ENCODE measurements at regions not wholly inside any gene's neighbourhood (a gene's known extent, or its start where the extent isn't known, plus 50 kb on each side); places are given as distances from the start of the nearest gene placed in this dataset.

DNA sequence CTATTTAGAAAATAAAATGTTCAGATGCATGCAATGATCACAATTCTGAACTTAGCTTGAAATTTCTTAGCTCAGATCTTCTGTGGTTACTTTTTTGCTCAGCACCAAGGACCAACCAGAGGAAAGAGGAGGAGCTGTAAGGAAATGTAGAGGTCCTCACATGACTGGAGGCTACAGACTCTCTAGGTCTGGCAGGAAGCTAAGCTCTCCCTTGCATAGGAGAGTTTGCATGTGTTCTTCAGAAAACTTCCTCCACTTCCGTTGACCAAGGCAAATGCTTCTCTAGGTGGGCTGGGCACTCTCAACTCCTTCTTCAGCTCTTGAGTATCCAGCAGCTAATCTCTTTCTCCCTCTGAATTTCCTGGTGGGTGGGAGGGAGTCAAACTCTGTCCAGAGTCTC is 119.6 kb downstream of the BTC start:
- Histone ChIP-seq H3K9me3 (no peaks in the 10 kb centered on the region), H3K4me3 (no peak overlapping the region), H3K27me3 (no peaks in the 10 kb centered on the region), H3K36me3 (no peaks in the 10 kb centered on the region), H3K27ac (no peak overlapping the region), H3K4me1 (no peaks in the 10 kb centered on the region)
- TF ChIP-seq POLR2AphosphoS5 (IDR thresholded peaks at IDR 0.05; ENCODE audit: insufficient read depth in 1 of 2, low read depth in 1 of 2) (no peak), POLR2A (IDR thresholded peaks at IDR 0.05) (no peak)
- TF ChIP-seq, protein P1, sequence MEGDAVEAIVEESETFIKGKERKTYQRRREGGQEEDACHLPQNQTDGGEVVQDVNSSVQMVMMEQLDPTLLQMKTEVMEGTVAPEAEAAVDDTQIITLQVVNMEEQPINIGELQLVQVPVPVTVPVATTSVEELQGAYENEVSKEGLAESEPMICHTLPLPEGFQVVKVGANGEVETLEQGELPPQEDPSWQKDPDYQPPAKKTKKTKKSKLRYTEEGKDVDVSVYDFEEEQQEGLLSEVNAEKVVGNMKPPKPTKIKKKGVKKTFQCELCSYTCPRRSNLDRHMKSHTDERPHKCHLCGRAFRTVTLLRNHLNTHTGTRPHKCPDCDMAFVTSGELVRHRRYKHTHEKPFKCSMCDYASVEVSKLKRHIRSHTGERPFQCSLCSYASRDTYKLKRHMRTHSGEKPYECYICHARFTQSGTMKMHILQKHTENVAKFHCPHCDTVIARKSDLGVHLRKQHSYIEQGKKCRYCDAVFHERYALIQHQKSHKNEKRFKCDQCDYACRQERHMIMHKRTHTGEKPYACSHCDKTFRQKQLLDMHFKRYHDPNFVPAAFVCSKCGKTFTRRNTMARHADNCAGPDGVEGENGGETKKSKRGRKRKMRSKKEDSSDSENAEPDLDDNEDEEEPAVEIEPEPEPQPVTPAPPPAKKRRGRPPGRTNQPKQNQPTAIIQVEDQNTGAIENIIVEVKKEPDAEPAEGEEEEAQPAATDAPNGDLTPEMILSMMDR (IDR thresholded peaks at IDR 0.05), result no peak
- intact Hi-C loops (cut with DNase I), result no loop called here
- no peak for DNase-seq (ENCODE audit: extremely low spot score in 2 of 2)

DNA sequence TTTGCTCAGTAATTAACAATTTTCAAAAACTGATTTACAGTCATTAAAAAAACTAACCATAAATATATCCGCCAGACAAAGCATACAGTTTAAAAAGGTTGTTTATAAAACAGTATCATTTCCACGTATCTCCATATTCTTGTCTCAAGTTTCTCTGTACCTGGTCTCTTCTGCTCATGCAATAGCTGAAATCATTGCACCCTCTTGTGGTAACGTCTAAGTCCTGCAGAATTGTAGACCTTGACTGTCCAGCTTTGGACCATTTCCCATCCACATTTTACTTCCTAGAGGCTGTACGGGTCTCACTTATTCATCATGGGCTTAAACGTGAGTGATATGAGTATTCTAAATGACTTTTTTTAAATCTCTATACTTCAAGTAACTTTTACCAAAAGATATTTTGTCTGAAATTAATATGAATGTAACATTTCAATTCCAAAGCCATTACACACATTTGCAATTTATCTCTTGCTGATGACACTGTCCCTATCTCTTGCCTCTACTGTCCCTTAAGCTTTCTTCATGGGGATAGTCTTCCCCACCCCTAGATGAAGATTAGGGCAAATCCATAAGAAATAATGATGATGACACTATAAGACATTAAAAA is 118.5 kb downstream of the BTC start:
- intact Hi-C loops (cut with DNase I), result no loop called here
- no peak for TF ChIP-seq POLR2AphosphoS5 (IDR thresholded peaks at IDR 0.05; ENCODE audit: insufficient read depth in 1 of 2, low read depth in 1 of 2)
- TF ChIP-seq POLR2A (IDR thresholded peaks at IDR 0.05), result no peak
- TF ChIP-seq, protein P1 (IDR thresholded peaks at IDR 0.05), result peak; percentile 16 to 37 (median 26)
- H3K36me3 ChIP-seq, result no peaks in the 10 kb centered on the region

DNA sequence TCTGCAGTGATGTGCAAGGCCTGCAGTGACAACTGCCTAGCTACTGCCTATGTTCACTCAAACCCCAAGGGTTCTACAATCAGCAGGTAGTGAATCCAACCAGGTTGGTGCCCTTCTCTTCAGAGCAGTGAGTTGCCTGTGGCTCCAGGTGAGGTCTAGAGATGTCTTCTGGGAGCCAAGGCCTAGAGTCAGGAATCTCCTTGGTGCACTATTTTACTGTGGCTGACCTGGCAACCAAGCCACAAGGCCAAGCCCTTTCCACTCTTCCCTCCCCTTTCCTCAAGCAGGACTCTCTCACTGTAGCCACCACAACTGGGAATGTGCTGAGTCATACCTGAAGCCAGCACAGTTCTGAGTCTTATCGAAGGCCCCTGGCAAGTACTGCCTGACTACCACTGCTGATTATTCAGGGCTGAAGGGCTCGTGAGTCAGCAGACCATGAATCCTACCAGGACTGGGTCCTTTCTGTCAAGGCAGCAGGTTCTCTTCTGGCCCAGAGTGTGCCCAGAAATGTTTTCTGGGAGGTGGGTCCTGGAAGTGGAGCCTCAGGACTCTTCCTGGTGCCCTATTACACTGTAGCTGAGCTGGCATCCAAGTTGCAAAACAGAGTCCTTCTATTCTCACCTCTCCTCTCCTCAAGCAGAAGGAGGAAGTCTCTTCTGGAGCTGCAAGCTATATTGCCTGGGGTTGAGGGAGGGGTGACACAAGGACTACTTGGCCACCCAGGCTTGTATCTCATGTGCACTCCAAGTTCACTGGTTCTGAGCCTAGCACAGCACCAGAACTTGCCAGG is 111.6 kb downstream of the BTC start:
- Histone ChIP-seq H3K9me3 (no peaks in the 10 kb centered on the region), H3K27ac (no peak overlapping the region), H3K4me1 (no peaks in the 10 kb centered on the region), H3K27me3 (no peaks in the 10 kb centered on the region), H3K36me3 (no peaks in the 10 kb centered on the region), H3K4me3 (no peak overlapping the region)
- no peak for TF ChIP-seq POLR2A (IDR thresholded peaks at IDR 0.05)
- TF ChIP-seq, protein P1 (IDR thresholded peaks at IDR 0.05), result no peak
- TF ChIP-seq POLR2AphosphoS5 (IDR thresholded peaks at IDR 0.05; ENCODE audit: insufficient read depth in 1 of 2, low read depth in 1 of 2), result no peak
- no peak for DNase-seq (ENCODE audit: extremely low spot score in 2 of 2)
- intact Hi-C loops (cut with DNase I), result loop anchor here (10.0 kb wide), 1 partner anchor 962 kb away; no protein-coding TSS in a partner anchor

More for the DNA sequence above, 118.5 kb downstream of the BTC start:
- H3K27ac ChIP-seq, result no peak overlapping the region
- no peak for DNase-seq (ENCODE audit: extremely low spot score in 2 of 2)
- no peaks in the 10 kb centered on the region for H3K27me3 ChIP-seq
- H3K4me3 ChIP-seq, result no peak overlapping the region
- H3K4me1 ChIP-seq, result no peaks in the 10 kb centered on the region
- H3K9me3 ChIP-seq, result no peaks in the 10 kb centered on the region

DNA sequence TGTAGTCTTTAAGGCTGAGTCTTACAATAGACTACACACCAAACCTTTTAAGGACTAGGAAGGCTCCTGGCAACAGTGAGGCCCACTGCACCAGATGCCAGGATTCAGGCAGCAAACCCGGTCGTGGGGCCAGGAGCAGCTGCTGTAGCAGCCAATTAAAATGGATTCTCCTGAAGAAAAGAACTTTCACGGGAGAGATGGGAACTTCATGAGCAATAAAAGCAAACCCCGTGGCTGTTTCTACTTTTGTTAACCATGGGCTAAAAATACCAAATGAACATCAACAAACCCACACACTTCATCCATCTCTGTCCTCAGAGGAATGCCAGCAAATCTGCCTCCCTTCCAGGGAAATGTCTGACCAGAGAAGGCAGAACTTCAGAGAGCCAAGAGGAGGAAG is 101.4 kb downstream of the BTC start:
- H3K27me3 ChIP-seq, result no peaks in the 10 kb centered on the region
- no peak for DNase-seq (ENCODE audit: extremely low spot score in 2 of 2)
- no peaks in the 10 kb centered on the region for H3K4me1 ChIP-seq
- no peak overlapping the region for H3K27ac ChIP-seq
- H3K9me3 ChIP-seq, result no peaks in the 10 kb centered on the region
- no peak overlapping the region for H3K4me3 ChIP-seq
- TF ChIP-seq, protein P1 (IDR thresholded peaks at IDR 0.05), result no peak
- TF ChIP-seq POLR2A (IDR thresholded peaks at IDR 0.05), result no peak
- TF ChIP-seq POLR2AphosphoS5 (IDR thresholded peaks at IDR 0.05; ENCODE audit: insufficient read depth in 1 of 2, low read depth in 1 of 2), result no peak
- no peaks in the 10 kb centered on the region for H3K36me3 ChIP-seq
- intact Hi-C loops (cut with DNase I), result no loop called here
